NCI-H1105 (cell line): ENCODE measurements at regions not wholly inside any gene's neighbourhood (a gene's known extent, or its start where the extent isn't known, plus 50 kb on each side); places are given as distances from the start of the nearest gene placed in this dataset.
A peak's percentile ranks its signal among the peaks of the same experiment; 100 is the strongest.

Experiments
- DNase-seq: peaks from one replicate; lab custom pipeline; 2025; lab: John Stamatoyannopoulos, UW

- DNase-seq, result peak; percentile 94
Observed at GRCh38 chr20:37598100-37598543, 70.4 kb upstream of the BLCAP start.

DNA sequence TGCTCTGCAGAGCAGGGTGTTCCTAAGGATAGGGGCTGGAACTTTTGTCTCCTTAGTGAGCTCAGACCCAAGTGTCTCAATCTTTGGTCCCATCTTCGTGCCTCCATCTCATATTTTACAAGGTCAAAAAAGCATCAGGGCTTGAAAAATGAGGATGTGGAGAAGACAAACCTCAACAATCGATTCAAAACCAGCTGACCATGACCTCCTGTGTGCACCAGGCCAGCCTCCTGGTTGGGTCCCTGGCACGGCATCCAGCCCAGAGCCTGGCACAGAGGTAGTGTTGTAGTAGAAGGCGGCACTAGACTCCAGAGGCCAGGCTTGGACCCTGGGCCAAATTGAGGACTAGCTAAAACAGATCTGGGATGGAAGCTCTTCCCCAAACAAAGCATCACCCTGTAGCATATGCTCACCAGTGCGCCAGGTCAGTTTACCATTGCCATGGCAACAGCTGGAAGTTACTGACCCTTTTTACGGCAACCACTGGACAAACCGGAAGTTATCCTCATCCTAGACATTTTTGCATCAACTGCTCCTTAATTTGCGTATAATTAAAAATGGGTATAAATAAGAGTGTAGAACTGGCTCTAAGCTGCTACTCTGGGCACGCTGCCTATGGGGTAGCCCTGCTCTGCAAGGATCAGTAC is 69.3 kb upstream of the BLCAP start:
- no peak for DNase-seq

GRCh38 chr20:37596168-37596567 is 68.5 kb upstream of the BLCAP start:
- DNase-seq, result no peak

DNA sequence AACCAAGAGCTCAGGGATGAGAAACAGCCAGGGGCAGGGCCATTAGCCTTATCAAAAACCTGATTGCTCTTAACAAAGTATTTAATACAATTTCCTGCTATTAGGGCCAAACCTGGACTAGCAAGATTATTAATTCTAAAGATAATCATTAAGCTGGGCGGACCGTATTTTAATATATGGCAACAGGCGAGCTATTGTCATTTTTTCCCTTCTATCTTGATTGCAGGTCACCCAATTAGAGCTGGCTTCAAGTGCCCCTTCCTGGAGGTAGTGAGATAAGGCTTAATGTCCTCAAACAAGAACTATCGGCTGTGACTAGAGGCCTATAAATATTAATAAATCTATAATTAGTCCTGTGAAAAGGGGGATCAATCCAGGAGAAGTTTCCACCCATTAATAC is 66.0 kb upstream of the BLCAP start:
- no peak for DNase-seq

DNA sequence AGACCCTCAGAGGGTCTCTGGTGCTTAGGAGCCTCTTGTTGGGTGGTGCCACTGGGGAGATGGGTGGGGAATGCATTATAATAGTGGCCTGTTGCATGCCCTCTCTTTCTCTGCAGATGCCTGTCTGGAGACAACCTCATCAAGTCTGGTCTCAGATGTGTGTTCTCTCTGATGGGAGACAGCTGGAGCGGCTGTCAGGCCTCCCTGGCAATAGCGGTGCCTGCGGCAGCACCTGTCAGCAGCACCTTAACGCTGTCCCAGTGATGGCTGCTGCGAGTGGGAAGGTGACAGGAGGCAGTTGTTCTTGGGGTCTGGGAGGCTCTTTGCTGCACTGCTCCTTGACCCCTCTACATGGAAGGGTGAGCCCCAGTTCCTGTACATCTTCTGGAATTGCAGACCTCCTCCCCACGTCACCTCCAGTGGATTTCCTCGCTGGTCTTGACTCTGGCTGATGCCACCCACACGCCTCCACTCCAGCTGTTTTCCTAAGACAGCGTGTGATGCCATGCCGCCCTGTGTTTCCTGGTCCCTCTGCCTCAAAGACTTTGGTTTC is 63.3 kb upstream of the BLCAP start:
- DNase-seq, result no peak

DNA sequence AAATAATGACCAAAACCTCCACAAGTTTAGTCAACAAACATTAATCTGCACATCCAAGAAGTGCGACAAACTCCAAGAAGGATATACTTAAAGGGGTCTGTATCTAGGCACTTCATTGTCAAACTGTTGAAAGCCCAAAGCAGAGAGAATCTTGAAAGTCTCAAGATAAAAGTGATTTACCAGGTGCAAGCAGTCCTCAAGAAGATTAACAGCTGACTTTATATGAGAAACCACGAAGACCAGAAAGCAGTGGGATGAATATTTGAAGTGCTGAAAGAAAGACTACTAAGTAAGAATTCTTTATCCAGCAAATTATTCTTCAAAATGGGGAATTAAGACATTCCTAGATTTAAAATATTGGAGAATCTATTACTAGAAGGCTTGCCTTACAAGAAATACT is 58.4 kb upstream of the BLCAP start:
- DNase-seq, result no peak

GRCh38 chr20:37584238-37584807 is 56.6 kb upstream of the BLCAP start:
- no peak for DNase-seq

GRCh38 chr20:37581246-37581645 is 53.6 kb upstream of the BLCAP start:
- no peak for DNase-seq

GRCh38 chr20:37580069-37580468 is 52.4 kb upstream of the BLCAP start:
- no peak for DNase-seq

GRCh38 chr20:37579106-37579505 is 51.4 kb upstream of the BLCAP start:
- no peak for DNase-seq

- DNase-seq, result no peak
Observed at GRCh38 chr20:37577981-37578380, 50.3 kb upstream of the BLCAP start.
